Gastroesophageal sphincter (tissue), 2 donors: ENCODE measurements at regions not wholly inside any gene's neighbourhood (a gene's known extent, or its start where the extent isn't known, plus 50 kb on each side); places are given as distances from the start of the nearest gene placed in this dataset.

Experiments
- EP300 ChIP-seq: sonication (generic); formaldehyde crosslinking; IDR thresholded peaks from one replicate; pipeline ENCODE4 v1.6.1; 2017; ENCODE audit warnings: antibody characterized with exemption, mild to moderate bottlenecking
- POLR2A ChIP-seq, 2 donors: fragments of 450-650 bp; IDR thresholded peaks; one replicate each; pipeline ENCODE4 v1.6.1; 2017; ENCODE audit warnings: antibody characterized with exemption in 2 of 2, mild to moderate bottlenecking in 2 of 2, moderate library complexity in 1 of 2

GRCh38 chr16:85170066-85170491 is 57.8 kb upstream of the CIBAR2 start:
- TF ChIP-seq EP300 (no peak), POLR2A (IDR thresholded peaks at IDR 0.05) (no peak)
